DMS 273 treated with DMSO at 0.1 percent for 48 hours (cell line): ENCODE measurements at regions not wholly inside any gene's neighbourhood (a gene's known extent, or its start where the extent isn't known, plus 50 kb on each side); places are given as distances from the start of the nearest gene placed in this dataset.

Source experiments
- DNase-seq: peaks from one replicate; lab custom pipeline; 2025; lab: John Stamatoyannopoulos, UW

GRCh38 chr22:49093192-49093880 is 734.3 kb downstream of the BRD1 start:
- no peak for DNase-seq

DNA sequence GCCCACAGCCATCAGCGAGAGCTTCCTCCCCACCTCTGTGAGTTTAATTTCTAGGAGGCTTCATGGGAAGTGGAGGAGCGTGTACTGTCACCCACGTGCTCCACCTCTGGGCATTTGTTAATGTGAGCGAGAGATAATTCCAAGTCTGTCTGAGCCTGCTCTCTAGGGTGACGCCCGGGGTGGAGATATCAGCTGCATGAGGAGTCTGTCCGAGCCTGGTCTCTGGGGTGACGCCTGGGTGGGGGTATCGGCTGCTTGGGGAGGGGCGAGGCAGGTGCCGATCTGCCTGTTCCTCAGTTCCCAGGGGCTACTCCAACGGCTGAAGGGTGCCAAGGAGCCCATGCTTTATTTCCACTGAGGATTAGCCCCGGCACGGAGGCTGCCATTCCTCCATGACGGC is 735.0 kb downstream of the BRD1 start:
- DNase-seq, result no peak

- DNase-seq, result no peak
Measured at GRCh38 chr22:49091917-49092545, 735.6 kb downstream of the BRD1 start.

DNA sequence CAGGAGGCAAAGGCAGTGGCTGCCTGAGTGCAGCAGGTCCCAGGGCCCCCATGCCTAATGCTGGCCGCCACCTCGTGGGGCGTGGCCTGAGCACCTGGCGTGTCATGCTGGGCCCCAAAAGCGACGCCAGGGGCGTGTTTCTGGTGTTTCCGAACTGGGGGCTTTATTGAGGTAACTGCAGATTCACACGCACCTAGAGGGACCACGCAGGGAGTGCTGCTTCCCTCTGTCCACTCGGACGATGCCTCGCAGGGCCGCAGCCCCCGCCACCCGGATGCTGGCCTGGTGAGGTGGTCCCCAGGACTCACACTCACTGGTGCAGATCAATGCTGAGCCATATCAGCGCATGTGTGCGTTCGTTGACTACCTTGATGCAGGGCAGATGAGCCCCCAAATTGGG is 736.2 kb downstream of the BRD1 start:
- no peak for DNase-seq

- no peak for DNase-seq
Measured at GRCh38 chr22:49090853-49091135, 736.9 kb downstream of the BRD1 start.

- DNase-seq, result no peak
Measured at GRCh38 chr22:49090061-49090852, 737.4 kb downstream of the BRD1 start.

DNA sequence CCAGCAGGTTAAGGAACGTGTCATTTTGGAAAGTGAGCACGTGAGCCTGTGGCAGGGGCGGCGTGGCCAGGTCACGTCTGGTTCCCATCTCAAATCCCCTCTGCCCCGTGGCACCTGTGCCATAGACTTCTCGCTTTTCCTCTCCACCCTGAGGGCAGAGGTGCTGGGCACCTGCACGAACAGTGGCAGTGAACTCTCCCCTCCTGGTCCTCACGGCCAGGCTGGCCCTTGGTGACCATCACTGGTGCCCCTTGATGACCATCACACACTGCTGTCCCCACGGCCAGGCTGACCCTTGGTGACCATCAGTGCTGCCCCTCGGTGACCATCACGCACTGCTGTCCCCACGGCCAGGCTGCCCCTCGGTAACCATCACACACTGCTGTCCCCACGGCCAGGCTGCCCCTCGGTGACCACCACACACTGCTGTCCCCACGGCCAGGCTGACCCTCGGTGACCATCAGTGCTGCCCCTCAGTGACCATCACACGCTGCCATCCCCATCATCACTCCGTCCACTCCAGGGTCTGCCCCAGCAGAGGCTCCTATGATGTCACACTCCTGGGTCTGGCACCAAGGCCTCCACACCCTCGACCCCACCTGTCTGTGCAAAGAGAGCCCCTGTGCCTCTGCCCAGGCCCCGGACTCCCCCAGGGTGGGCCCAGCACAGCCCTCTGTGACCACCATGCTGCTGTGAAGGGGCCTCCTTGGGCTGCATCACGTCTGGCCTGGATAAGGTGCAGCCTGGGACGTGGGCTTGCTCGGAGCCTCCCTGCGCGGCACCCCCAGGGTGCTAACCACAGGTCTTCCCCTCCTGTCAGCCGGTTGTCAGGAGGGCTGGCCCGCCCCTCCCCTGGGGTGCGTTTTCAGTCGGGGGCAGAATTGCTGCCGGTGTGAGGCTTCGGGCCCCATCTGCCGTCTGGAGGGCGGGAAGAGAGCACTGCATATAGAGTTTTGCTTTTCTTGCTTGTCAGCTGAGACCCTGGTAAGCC is 738.6 kb downstream of the BRD1 start:
- DNase-seq, result no peak

DNA sequence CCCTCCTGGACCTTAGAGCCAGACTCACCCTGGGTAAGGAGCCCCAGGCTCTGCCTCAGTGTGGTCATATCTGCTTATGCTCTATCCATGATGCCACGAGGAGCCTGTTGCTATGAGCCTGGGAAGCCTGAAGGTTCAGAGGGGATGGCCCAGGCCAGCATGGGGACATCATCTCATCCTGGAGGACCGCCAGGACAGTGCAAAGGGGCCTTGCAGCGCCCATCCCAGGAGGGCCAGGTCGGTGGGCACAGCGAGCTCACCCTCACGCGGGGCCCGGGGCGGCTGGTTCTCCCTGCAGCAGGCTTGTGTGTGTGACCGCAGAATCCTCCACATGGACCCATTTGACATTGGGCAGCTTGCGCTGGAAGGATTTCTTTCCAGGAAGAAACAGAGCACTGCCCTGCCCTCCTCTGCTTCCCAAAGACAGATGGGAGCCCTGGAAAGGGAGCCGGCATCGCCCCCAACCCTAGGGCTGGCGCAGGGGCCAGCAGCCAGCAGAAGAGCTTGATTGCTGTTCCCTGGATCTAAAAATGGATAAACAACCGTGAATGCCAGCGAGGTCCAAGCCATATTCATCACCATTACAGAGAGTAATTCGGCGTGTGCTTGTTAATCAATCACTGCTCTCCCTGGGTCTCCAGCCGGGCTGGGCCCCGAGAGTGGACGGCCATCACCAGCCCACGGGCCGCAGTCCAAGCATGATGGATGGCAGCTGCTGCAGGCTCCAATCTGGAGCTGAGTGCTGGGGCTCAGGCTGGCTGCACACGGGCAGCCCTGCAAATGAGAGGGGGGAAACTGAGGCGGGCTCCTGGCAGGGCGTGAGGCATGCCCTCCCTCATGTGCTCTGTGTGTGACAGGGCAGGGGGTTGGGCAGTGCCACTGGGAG is 739.7 kb downstream of the BRD1 start:
- no peak for DNase-seq

DNA sequence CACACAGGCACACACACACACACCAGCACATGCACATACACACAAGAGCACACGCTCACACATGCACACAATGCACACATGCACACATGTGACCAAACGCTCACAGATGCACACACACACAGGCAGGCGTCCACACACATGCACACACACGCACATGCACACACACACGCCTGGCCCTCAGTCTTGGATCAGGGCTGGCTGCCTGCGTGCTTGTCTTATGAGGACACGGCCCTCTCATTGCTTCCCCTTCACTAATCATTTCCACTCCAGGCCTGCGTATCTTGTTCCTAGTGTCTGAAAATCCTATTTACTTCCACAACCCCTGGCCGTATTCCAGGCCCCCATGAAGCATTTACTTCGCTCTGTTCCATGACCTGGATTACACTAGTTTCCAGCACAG is 740.5 kb downstream of the BRD1 start:
- DNase-seq, result no peak

DNA sequence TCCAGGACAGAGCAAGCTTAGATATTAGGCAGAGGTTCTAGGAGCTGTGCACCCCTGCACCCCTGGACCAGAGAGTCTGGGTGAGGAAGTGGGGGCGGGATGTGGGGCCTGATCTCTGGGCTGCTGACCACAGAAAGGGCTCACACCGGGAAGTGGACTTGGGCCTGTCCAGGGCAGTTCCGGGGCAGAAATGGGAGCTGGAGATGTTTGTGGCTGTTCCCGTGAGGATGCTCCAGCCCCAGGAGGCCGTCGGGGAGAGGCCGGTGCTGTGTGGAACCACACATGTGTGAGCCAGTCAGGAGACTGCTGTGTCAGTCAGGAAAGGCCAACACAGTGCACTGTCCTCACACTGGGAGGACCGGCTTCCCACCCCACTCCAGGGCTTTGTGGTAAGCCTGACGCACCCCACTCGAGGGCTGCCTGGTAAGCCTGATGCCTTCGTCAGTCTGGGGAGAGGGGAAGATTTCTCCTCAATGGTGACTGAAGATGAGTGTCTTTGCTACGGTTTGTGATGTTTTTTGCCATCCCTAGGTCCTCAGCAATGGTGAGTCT is 741.0 kb downstream of the BRD1 start:
- no peak for DNase-seq

DNA sequence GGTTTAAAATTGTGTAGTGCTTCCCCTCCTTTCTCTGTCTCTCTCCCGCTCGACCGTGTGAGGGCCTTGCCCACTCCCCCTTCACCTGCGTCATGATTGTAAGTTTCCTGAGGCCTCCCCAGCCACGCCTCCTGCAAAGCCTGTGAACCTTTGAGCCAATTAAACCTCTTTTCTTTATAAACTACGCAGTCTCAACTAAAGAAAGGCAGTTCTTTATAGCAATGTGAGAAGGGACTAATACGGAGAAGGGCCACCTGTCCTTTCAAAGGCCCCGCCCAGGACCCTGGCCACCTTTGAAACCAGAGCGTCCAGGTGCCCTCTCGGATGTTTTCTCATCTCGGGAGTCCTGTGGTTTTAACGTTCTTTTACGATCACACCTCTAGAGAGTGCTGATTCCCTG is 741.5 kb downstream of the BRD1 start:
- no peak for DNase-seq

- DNase-seq, result no peak
Measured at GRCh38 chr22:49084206-49084605, 743.5 kb downstream of the BRD1 start.

GRCh38 chr22:49083607-49084006 is 744.1 kb downstream of the BRD1 start:
- no peak for DNase-seq

GRCh38 chr22:49082451-49082850 is 745.2 kb downstream of the BRD1 start:
- no peak for DNase-seq

DNA sequence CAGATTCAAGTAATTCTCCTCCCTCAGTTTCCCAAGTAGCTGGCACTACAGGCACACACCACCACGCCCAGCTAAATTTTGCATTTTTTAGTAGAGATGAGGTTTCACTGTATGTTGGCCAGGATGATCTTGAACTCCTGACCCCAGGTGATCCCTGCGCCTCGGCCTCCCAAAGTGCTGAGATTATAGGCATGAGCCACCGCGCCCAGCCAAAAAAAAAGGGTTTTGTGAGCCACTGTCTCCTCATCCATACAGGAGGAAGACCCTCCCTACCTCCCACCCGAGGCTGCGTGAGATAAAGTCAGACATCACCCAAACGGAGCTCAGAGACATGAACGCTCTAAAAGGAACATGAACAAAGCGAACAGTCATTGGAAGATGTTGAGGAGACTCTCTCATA is 745.7 kb downstream of the BRD1 start:
- no peak for DNase-seq

GRCh38 chr22:49081261-49081666 is 746.4 kb downstream of the BRD1 start:
- no peak for DNase-seq

DNA sequence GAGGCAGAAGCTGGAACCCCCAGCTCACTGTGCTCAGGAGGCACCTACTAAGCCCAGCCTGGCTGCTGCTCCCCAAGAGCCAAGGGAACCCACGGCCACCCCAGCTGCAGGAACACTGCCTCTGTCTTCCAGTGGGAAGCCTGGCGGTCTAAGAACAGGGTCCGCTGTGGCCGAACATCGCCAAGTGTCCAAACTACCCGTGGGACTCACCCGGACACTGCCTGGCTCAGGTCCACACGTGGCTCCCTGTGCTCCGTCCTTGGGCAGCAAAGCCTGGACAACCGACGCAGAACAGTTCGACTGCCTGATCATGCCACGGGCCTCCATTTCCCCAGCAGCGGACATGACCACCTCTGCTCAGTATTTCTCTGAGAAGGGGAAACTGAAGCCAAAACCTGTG is 747.0 kb downstream of the BRD1 start:
- DNase-seq, result no peak

- DNase-seq, result no peak
Measured at GRCh38 chr22:49079743-49080500, 747.8 kb downstream of the BRD1 start.

- DNase-seq, result no peak
Measured at GRCh38 chr22:49079027-49079725, 748.5 kb downstream of the BRD1 start.
